Dedifferentiated amniotic fluid mesenchymal stem cell (primary cell): ENCODE measurements at regions not wholly inside any gene's neighbourhood (a gene's known extent, or its start where the extent isn't known, plus 50 kb on each side); places are given as distances from the start of the nearest gene placed in this dataset.
A peak's percentile ranks its signal among the peaks of the same experiment; 100 is the strongest.
"Not testable (repeated sequence)": the region's sequence is repeated elsewhere in the genome, so short reads cannot be mapped to it uniquely, and the experiment has no call there.

Experiments used
- DNase-seq: peaks from one replicate; pipeline ENCODE4 v3.0.0-alpha.2; 2016; ENCODE audit errors: extremely low spot score

DNA sequence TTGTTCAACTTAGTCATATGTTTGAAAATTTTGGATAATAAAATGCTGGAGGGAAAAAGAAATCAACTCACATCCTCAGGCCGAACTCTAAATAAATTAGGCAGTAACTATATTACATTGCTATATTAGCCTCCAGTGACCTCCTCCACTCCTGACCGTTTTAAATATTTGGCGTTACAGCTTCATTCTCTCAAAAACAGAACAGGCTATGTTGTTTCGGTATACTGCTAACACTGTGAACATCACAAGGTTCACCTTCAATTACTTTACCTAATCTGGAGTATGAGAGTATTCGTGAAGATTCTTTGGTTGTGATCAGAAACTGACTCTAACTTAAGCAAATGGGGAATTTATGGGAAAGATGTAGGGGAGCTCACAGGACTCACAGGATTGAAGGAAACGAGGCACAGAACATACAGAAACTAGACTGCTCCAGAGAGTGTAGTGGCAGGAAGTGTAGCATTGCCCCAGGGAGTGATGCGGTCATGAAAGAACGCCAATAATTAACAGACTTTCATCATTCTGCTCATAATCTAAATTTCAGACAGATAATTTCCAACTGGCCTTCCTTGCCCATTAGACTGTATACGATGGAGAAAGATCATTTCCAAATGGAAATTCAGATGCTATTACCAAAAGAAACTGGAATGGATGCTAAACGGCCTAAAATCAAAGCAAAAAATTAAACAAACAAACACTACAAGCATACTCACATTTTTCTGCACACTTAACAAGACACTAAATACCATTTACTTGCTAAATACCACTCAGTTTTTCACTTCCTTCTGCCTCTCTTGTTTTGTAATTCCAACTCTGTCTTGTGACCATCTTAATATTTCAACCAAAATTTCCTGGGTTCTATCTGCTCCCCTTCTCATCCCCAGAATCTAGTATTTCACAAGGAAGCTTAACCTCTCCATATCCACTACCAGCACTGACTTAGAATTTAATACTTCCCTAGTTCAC, 110.1 kb upstream of the LPAR1 start:
- DNase-seq, result peak; percentile 32

DNA sequence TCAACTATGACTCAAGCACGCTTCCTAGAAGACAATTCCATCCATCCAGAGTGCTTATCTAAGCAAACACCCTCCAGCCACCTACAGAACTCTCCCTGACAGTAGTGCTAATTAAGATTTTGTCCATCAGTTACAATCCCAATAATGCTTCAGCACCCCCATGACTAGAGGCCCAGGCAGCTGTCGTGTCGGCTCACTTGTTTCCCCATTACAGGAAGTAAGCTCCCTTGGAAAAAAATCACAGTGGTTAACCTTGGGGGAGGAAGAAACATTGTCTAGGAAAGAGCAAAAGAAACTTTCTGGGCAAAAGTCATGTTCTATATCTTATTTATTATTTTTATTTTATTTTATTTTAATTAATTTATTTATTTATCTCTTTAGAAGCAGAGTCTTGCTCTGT, 108.8 kb upstream of the LPAR1 start:
- no peak for DNase-seq

DNA sequence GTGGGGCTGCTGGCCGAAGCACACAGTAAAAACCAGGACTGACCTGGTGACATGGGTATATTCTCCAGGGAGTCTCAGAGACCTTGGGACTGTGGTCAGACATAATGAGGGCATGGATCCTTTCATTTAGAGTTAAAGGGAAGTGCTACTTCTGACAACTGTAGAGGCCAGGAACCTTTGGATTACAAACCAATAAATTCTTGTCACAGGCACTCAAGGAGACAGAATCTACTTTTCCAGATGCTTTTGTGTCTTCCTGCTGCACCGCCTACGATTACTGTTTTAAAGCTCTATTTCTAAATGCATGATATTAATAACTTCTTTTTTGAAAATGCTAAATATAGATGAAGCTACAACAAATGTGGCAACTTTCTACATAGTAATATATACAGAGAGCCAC, 106.5 kb upstream of the LPAR1 start:
- DNase-seq, result no peak

DNA sequence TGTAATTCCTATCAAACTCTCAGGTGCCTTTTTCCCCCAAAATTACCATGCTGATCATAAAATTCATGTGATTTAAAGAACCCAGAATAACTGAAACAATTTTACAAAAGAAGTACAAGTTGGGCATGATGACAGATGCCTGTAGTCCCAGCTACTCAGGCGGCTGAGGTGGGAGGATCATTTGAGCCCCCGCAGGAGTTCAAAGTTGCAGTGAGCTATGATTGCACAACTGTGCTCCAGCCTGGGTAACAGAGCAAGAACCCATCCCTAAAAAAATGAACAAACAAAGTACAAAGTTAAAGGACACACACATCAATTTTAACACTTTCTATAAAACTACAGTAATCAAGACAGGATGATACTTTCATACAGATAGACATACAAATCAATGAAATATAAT, 97.9 kb upstream of the LPAR1 start:
- no peak for DNase-seq

DNA sequence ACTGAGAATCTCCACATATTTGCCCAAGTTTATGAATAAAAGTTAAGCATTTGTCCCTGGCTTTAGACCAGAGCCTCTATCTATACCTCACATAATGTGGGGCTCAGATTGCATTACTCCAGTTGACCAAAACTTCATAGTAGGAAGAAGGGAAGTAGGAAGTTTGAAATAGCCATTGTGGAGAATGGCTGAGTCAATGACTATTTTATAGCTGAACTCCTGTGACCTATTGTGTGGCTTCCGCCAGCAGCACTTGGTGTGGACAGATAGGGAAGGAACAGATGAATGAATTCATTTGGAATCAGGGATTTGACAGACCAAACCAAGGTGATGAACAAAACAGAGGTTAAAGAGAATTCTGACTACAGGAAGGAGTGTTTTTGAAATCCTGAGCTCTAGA, 92.9 kb upstream of the LPAR1 start:
- no peak for DNase-seq

DNA sequence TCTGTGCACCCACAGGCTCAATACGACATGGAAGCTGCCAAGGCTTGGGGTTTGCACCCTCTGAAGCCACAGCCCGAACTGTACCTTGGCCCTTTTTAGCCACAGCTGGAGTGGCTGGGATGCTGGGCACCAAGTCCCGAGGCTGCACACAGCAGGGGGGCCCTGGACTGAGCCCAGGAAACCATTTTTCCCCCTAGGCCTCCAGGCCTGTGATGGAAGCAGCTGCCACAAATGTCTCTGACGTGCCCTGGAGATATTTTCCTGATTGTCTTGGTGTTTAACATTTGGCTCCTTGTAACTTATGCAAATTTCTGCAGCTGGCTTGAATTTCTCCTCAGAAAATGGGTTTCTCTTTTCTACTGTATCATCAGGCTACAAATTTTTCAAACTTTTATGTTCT, 82.3 kb upstream of the LPAR1 start:
- DNase-seq, result no peak

DNA sequence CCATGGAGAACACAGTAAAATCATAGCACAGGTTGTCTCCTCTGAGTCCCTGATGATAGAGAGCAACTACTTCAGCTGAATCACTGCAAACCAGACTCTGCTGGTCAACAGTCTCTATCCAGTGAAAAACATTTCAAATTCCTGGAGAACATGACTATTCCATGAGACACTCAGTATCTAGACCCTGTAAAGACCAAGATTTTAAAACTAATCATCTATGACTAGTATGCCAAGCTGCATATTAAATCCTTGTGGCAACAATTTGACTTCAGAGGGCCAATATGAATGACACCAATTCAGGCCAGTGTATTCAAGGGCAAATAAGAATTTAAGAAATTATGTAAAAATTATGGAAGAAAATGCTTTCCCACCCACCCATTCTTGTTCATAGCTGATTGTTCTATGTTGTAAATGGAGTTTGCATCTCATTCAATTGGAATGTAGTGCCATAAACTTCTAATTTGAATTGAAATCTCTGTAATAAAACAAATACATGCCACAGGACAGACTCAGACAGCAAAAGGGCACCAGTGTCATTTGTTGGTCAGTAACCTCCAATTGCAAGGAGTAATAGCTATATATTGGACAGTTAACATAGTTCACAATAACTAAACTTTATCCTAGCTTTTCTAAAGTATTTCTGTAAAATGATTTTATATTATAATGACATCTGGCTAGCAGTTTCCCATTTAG, 80.1 kb upstream of the LPAR1 start:
- DNase-seq, result peak; percentile 47

DNA sequence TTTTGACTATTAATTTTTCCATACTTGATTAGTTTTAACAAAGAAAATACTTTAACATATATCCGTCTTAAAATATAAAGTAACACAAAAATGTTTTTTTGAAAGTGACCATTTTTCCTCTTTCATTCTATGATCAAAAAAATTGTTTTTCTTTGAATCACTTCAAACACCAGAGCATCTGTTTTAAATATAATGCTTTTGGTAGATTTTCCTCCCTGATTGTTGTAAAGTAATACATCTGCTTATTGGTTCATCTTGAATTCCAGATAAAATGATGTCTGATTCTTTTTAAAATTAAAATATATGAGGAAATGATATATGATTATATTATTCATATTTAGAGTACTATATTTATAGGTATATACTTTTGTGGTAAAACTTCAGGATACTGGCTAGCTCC, 76.2 kb upstream of the LPAR1 start:
- no peak for DNase-seq

DNA sequence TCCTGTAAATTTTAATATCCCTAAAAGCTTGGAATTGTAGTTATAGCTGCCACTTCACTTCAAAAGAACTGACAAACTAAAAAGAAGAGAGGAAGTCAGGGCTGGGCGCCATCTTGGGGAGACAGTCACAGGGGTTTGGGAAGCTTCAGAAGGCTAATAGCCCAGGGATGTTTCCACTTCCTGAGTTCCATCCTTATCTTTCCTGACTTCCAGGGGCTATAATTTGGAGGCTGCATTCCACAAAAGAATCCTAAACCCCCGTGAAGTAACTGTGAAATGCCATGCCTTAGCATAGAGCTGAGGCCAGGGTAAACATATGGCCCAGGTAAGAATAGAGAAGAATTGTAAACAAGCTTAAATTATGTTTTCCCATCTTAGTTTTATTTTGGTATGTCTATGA, 75.4 kb upstream of the LPAR1 start:
- DNase-seq, result no peak

DNA sequence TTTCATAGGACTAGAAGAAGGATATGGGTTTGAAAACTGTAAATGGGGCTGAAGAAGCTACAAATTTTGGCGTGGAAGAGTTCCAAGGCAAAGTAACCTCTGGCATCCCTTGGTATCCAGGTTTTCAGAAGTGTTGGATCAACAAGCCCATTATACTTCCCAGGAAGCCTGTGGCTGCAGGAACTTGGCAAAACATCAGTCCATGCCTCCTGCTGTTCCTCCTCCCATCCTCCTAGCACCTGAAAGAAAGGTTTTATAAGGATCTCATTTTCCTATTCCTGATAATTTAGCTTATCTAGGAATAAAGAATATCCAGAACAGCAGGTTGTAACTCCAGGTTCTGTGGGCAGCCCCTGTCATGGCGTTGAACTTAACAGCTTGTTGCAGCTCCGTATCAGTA, 72.5 kb upstream of the LPAR1 start:
- DNase-seq, result no peak

DNA sequence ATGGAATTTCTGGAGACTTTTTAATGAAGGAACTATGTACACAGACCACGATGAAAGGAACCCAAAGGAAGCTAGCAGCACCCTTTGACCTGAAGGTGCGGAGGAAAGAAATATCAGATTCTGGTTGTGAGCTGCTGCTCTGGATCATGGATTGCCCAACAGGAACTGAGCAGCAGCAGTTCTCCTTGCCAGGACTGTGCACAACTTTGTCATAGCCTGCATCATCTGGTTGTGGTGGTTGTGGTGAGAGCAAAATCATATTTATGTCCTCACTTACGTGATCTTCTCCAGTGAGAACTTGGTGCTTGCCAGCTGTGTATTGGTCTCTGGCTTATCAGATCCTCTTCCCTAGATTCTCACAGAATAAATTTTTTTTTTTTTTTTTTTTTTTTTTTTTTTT, 70.7 kb upstream of the LPAR1 start:
- DNase-seq, result no peak

DNA sequence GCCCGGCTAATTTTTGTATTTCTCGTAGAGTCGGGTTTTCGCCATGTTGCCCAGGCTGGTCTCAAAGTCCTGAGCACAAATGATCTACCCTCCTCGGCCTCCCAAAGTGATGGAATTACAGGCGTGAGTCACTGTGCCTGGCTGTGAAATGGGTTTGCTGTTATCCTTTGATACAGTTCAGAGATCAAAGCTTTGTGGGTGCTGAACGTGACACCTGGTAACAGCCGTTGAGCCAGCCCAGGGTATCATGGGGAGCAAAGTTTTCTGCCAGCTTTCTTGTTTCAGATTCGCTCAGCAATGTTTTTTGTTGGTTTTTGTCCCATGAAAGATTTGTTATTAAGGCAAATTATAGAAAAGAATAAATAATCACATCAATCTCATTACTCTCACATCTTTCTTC, 68.9 kb upstream of the LPAR1 start:
- no peak for DNase-seq

DNA sequence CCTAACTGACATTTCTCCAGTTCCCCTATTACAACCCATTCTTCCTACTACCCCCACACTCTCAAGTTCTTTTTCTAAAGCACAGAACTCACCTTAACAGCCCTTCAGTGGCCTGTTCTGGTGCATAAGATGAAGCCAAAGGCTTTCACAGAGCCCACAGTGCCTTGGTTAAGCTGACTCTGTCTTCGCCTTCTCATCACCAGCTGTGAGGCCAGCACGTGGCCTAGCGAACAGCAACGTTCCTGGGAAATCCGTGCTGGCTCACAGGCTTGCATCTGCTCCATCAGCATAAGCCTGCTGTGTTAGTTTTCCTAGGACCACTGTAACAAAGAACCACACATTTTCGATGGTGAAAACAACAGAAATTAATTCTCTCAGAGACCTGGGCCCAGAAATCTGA, 67.9 kb upstream of the LPAR1 start:
- DNase-seq, result no peak

DNA sequence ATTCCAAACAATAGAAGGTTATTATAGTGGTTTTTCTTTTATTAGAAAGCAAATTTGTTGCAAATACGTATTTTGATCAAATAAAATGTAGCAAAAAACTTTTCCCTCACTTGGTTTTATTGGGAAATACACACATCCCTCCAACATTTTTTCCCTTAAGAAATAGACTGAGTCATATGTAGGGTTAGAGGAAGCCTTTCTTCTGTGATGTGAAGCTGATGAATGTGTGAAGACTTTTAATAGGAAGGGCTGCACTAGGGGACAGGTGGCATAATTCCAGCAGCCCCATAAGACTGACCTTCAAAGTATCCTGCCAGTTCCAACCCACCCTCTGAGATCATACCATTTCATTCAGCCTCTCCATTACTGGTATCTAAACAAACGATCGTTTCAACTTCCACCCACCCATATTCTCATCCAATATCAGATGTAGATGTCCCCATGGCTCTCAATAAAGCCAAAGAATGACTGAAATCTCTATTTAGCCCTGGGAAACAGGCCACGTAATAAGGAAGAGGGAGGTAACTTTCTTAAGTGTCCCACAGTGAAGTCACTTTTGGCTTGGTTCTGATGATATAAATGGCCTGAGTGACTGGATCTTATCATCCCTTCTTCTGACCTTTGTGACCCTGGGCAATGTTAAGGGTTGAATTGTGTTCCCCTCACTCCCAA, 64.7 kb upstream of the LPAR1 start:
- DNase-seq, result no peak

DNA sequence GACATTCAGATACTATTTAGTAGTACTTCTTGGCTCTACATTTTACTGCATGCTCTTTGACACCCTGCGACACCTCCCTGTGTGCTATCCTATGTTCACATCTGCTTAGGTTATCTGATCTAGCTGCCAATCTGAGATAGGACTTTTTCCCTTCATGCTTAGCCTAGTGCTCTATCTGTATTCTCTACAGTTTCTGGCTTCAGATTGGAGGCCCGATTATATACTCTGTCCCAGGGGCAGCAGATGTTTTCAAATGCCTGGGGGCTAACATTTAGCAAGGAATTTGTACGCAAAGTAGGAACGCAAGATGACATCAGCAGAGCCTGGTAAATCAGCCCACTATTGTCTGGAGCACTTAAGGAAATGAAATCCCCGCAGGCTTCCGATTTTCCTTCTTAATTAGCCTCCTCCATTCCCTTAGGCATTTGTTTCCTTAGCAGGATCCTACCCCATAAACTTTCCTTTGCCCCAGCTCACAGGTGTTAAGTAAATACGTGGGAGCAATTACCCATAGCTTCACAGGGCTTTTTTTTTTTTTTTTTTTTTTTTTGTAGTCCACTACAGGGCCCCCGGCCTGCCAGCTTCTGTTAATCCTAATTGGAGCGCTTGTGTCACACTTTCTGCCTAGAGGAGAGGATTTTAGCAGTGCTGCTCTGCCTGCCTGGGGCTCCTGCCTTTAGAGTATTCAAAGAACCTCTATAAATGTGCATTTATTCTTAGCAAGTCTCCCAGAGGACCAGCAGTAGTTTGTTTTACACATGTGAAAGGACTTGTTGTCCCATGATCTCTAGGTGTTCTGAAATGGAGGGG, 61.1 kb upstream of the LPAR1 start:
- DNase-seq, result no peak

DNA sequence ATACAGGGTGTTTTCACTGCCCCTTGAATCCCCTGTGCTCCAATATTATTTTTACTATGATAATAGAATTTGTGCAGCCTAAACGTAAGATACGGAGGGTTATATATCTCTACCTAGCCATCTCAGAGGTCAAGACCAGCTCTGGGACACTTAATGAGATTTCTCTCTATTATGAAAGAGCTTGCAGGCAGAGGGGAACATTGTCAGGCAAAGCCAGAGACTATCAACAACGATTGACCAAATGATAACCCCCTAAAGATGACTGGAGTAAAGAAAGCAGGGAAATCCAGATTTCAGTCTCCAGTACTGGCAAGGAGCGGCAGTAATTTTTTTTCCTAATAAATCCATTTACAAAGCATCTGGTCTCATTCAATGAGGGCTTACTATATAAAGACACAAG, 59.8 kb upstream of the LPAR1 start:
- DNase-seq, result no peak

DNA sequence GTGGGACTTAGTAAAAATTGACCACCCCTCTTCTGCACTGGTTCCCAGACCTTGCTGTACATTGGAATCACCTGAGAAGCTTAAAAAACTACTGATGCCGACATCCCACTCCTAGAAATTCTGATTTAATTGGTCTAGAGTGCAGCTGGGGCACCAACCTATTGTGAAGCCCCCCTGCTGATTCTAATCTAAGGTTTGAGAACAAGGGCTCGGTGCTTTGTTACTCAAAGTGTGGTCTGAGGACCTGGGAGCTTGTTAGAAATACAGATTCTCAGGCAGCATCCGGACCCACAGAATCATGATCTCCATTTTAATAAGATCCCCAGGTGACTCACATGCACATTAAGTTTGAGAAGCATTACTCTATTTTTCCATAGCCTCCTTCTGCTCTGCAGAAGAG, 57.8 kb upstream of the LPAR1 start:
- DNase-seq, result no peak

DNA sequence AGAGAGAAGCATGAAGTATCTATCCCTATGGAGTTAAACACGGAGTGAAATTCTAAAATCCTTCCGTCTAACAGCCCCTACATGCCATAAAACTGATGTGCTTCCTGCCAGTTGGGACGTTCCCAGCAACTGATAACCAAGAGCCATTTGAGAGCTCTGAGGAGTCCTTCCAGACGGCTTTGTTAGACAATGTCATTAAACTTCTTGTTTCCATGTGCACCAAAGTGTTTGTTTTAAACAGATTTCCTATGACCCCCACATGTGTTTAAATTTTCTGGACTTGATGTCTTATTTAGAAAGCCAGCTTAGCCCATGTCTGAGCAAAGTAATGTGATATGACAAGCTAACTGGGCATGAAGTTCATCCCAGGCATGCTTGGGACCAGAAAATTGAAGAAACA, 57.2 kb upstream of the LPAR1 start:
- no peak for DNase-seq

DNA sequence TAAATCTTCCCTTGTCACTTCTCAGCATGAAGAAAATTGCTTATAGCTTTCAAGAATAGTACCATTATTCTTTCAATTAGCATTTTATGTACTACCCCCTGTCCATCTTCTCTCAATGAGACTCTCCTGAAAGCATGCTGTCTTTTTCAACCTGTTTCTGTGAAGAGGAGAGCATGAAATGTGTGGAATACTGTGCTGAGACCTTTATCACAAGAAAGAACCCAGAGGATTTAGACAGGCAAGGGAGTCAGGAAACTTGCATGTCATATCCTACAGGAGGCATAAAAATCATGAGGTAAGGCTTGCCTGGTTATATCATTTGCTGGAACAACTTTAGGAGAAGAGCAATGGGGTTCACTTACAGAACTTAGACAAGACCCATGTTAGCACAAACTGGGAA, 56.7 kb upstream of the LPAR1 start:
- no peak for DNase-seq

DNA sequence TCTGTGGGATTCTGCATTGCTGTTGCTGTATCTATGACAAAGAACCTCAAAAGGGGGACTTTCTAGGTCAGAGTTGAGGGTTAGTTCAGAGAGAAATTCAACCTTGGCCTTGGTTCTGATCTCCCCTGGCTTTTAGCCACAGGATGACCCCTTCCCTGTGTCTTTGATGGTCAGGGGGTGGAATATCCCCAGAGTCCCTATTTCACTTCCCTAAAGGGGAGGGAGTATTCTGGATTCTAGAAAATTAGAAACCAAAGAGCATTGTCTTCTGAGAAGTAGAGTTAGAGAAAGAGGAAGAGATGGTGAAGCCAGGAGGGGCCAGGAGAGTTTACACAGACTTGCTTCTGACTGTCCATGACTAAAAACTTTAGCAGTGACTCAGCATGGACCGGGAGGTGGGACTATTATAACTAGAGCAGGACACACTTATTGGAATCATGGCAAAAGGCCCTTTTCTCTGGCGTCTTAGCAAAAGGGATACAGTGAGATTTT, 56.2 kb upstream of the LPAR1 start:
- DNase-seq, result peak; percentile 59

DNA sequence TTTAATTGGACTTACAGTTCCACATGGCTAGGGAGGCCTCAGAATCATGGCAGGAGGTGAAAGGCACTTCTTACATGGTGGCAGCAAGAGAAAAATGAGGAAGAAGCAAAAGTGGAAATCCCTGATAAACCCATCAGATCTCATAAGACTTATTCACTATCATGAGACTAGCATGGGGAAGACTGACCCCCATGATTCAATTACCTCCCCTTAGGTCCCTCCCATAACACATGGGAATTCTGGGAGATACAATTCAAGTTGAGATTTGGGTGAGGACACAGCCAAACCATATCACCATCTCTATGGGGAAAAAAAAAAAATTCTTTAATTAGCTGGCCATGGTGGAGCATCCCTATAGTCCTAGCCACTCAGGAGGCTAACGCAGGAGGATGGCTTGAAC, 53.9 kb upstream of the LPAR1 start:
- not testable (repeated sequence) for DNase-seq
